GM21390 (cell line): ENCODE measurements at regions not wholly inside any gene's neighbourhood (a gene's known extent, or its start where the extent isn't known, plus 50 kb on each side); places are given as distances from the start of the nearest gene placed in this dataset.

ENCODE experiments used
- ATAC-seq: cut with Tn5 transposase; IDR thresholded peaks from one replicate; pipeline ENCODE4 v1.9.1; 2021; ENCODE audit not compliant: unreplicated experiment

GRCh38 chr6:47151232-47151898, 109.2 kb upstream of the ADGRF1 start:
- ATAC-seq = no peak

GRCh38 chr6:47149554-47149953, 107.4 kb upstream of the ADGRF1 start:
- ATAC-seq = no peak

- ATAC-seq = no peak
These were observed 106.9 kb upstream of the ADGRF1 start for GRCh38 chr6:47149066-47149465.

GRCh38 chr6:47147836-47148344, 105.8 kb upstream of the ADGRF1 start:
- ATAC-seq = no peak

- no peak for ATAC-seq
These were observed 105.1 kb upstream of the ADGRF1 start for GRCh38 chr6:47147175-47147727.

GRCh38 chr6:47146431-47147174, 104.5 kb upstream of the ADGRF1 start:
- no peak for ATAC-seq

- ATAC-seq = no peak
These were observed 103.1 kb upstream of the ADGRF1 start for GRCh38 chr6:47145212-47145611.

GRCh38 chr6:47144306-47144705, 102.2 kb upstream of the ADGRF1 start:
- ATAC-seq = no peak

GRCh38 chr6:47141963-47142362, 99.8 kb upstream of the ADGRF1 start:
- ATAC-seq = no peak

GRCh38 chr6:47141171-47141570, 99.0 kb upstream of the ADGRF1 start:
- no peak for ATAC-seq

GRCh38 chr6:47138046-47138445, 95.9 kb upstream of the ADGRF1 start:
- ATAC-seq = no peak

- no peak for ATAC-seq
These were observed 94.9 kb upstream of the ADGRF1 start for GRCh38 chr6:47137073-47137472.

- no peak for ATAC-seq
These were observed 93.6 kb upstream of the ADGRF1 start for GRCh38 chr6:47135772-47136171.

- no peak for ATAC-seq
These were observed 92.5 kb upstream of the ADGRF1 start for GRCh38 chr6:47134476-47135189.

GRCh38 chr6:47133230-47134000, 91.3 kb upstream of the ADGRF1 start:
- no peak for ATAC-seq

GRCh38 chr6:47132724-47133123, 90.6 kb upstream of the ADGRF1 start:
- no peak for ATAC-seq

GRCh38 chr6:47131773-47132172, 89.6 kb upstream of the ADGRF1 start:
- ATAC-seq = no peak

GRCh38 chr6:47130086-47130485, 88.0 kb upstream of the ADGRF1 start:
- ATAC-seq = no peak

- ATAC-seq = no peak
These were observed 87.0 kb upstream of the ADGRF1 start for GRCh38 chr6:47129129-47129528.

GRCh38 chr6:47126647-47127391, 84.7 kb upstream of the ADGRF1 start:
- ATAC-seq = no peak
